ENCODE measurements at regions not wholly inside any gene's neighbourhood (a gene's known extent, or its start where the extent isn't known, plus 50 kb on each side); places are given as distances from the start of the nearest gene placed in this dataset.
"Not testable (repeated sequence)": the region's sequence is repeated elsewhere in the genome, so short reads cannot be mapped to it uniquely, and the experiment has no call there.

- no peak for DNase-seq
Measured at GRCh38 chr13:80012251-80012650, 328.7 kb downstream of the SPRY2 start.

- DNase-seq = no peak
Measured at GRCh38 chr13:80011448-80012212, 329.3 kb downstream of the SPRY2 start.

- DNase-seq = no peak
Measured at GRCh38 chr13:80010846-80011245, 330.1 kb downstream of the SPRY2 start.

GRCh38 chr13:80010286-80010831 lies 330.6 kb downstream of the SPRY2 start:
- no peak for DNase-seq

GRCh38 chr13:80009760-80010159 lies 331.2 kb downstream of the SPRY2 start:
- DNase-seq = no peak

GRCh38 chr13:80006940-80007339 lies 334.0 kb downstream of the SPRY2 start:
- no peak for DNase-seq

GRCh38 chr13:80001510-80001842 lies 339.4 kb downstream of the SPRY2 start:
- no peak for DNase-seq

- DNase-seq = no peak
Measured at GRCh38 chr13:80000684-80001509, 340.0 kb downstream of the SPRY2 start.

GRCh38 chr13:79999601-80000000 lies 341.3 kb downstream of the SPRY2 start:
- DNase-seq = no peak

GRCh38 chr13:79998381-79998880 lies 342.5 kb downstream of the SPRY2 start:
- DNase-seq = no peak

- DNase-seq = no peak
Measured at GRCh38 chr13:79997244-79997643, 343.7 kb downstream of the SPRY2 start.

GRCh38 chr13:79995334-79995733 lies 345.6 kb downstream of the SPRY2 start:
- DNase-seq = no peak

- DNase-seq = no peak
Measured at GRCh38 chr13:79992111-79992510, 348.8 kb downstream of the SPRY2 start.

- DNase-seq = no peak
Measured at GRCh38 chr13:79990048-79990447, 350.9 kb downstream of the SPRY2 start.

GRCh38 chr13:79989217-79989661 lies 351.7 kb downstream of the SPRY2 start:
- DNase-seq = no peak

- DNase-seq = no peak
Measured at GRCh38 chr13:79988573-79988972, 352.4 kb downstream of the SPRY2 start.

GRCh38 chr13:79987761-79988160 lies 353.2 kb downstream of the SPRY2 start:
- no peak for DNase-seq

- no peak for DNase-seq
Measured at GRCh38 chr13:79987323-79987722, 353.6 kb downstream of the SPRY2 start.

GRCh38 chr13:79986890-79987289 lies 354.0 kb downstream of the SPRY2 start:
- no peak for DNase-seq

- not testable (repeated sequence) for DNase-seq
Measured at GRCh38 chr13:79974935-79975650, 365.8 kb downstream of the SPRY2 start.

GRCh38 chr13:79973533-79973963 lies 367.4 kb downstream of the SPRY2 start:
- no peak for DNase-seq

- DNase-seq = no peak
Measured at GRCh38 chr13:79972066-79972569, 368.8 kb downstream of the SPRY2 start.

GRCh38 chr13:79966493-79966895 lies 374.4 kb downstream of the SPRY2 start:
- no peak for DNase-seq
